DLD1 (cell line): ENCODE measurements at regions not wholly inside any gene's neighbourhood (a gene's known extent, or its start where the extent isn't known, plus 50 kb on each side); places are given as distances from the start of the nearest gene placed in this dataset.
"Not testable (repeated sequence)": the region's sequence is repeated elsewhere in the genome, so short reads cannot be mapped to it uniquely, and the experiment has no call there.

ENCODE experiments used
- in situ Hi-C: cut with HindIII; loops from 2 replicates; pipeline ENCODE4 v1.10.0; 2017; ENCODE audit warnings: low sequenced_read_pairs

- in situ Hi-C loops, result no loop called here
Measured at GRCh38 chr14:61174441-61174891, 106.7 kb downstream of the TMEM30B start.

- in situ Hi-C loops, result no loop called here
Measured at GRCh38 chr14:61171727-61172126, 109.4 kb downstream of the TMEM30B start.

GRCh38 chr14:61168141-61168540, 113.0 kb downstream of the TMEM30B start:
- in situ Hi-C loops, result no loop called here

- in situ Hi-C loops, result no loop called here
Measured at GRCh38 chr14:61167642-61168041, 113.5 kb downstream of the TMEM30B start.

- in situ Hi-C loops, result no loop called here
Measured at GRCh38 chr14:61160798-61161197, 120.3 kb downstream of the TMEM30B start.

GRCh38 chr14:61154641-61155040, 126.5 kb downstream of the TMEM30B start:
- in situ Hi-C loops, result no loop called here

GRCh38 chr14:61153914-61154545, 127.1 kb downstream of the TMEM30B start:
- in situ Hi-C loops, result no loop called here

- in situ Hi-C loops, result no loop called here
Measured at GRCh38 chr14:61153431-61153830, 127.7 kb downstream of the TMEM30B start.

GRCh38 chr14:61152851-61153364, 128.2 kb downstream of the TMEM30B start:
- in situ Hi-C loops, result no loop called here

GRCh38 chr14:61151251-61151650, 129.9 kb downstream of the TMEM30B start:
- in situ Hi-C loops, result no loop called here

- in situ Hi-C loops, result no loop called here
Measured at GRCh38 chr14:61150851-61151250, 130.3 kb downstream of the TMEM30B start.

GRCh38 chr14:61149896-61150295, 131.2 kb downstream of the TMEM30B start:
- in situ Hi-C loops, result no loop called here

- in situ Hi-C loops, result no loop called here
Measured at GRCh38 chr14:61148742-61149350, 132.3 kb downstream of the TMEM30B start.

- in situ Hi-C loops, result no loop called here
Measured at GRCh38 chr14:61147831-61148549, 133.1 kb downstream of the TMEM30B start.

- in situ Hi-C loops, result no loop called here
Measured at GRCh38 chr14:61147381-61147821, 133.7 kb downstream of the TMEM30B start.

- in situ Hi-C loops, result no loop called here
Measured at GRCh38 chr14:61146899-61147298, 134.2 kb downstream of the TMEM30B start.

GRCh38 chr14:61145903-61146481, 135.1 kb downstream of the TMEM30B start:
- in situ Hi-C loops, result no loop called here

GRCh38 chr14:61145034-61145902, 135.9 kb downstream of the TMEM30B start:
- in situ Hi-C loops, result no loop called here

- in situ Hi-C loops, result not testable (repeated sequence)
Measured at GRCh38 chr14:61144117-61145033, 136.8 kb downstream of the TMEM30B start.
